GM12878 (cell line): ENCODE measurements at regions not wholly inside any gene's neighbourhood (a gene's known extent, or its start where the extent isn't known, plus 50 kb on each side); places are given as distances from the start of the nearest gene placed in this dataset.

Experiments used
- ATAC-seq: fragments of 200-7000 bp; cut with Tn5 transposase; 3 replicates; pipeline ENCODE4 v1.9.1; 2020; ENCODE audit warnings: mild to moderate bottlenecking, moderate library complexity
- BruUV-seq: library from RNA; stranded (reverse); fragments of 400-500 nt; replicated peaks from 2 replicates; lab custom pipeline; 2021; lab: Mats Ljungman, UMichigan
- CTCF ChIA-PET: fragments of 300-600 bp; sonication (Branson Sonifier 250); formaldehyde crosslinking; extraction: SDS; loops from one replicate; lab custom pipeline; 2021; ENCODE audit warnings: inconsistent platforms; lab: Yijun Ruan, JAX
- POLR2A ChIA-PET: fragments of 350-600 bp; formaldehyde crosslinking; extraction: SDS; loops from one replicate; lab custom pipeline; 2021; ENCODE audit warnings: inconsistent platforms; lab: Charles Lee
- RAD21 ChIA-PET: fragments of 300-600 bp; sonication (Branson Sonifier 250); formaldehyde crosslinking; loops from one replicate; lab custom pipeline; 2023; ENCODE audit warnings: antibody characterized with exemption; ENCODE audit not compliant: unreplicated experiment; lab: Charles Lee
- SMC1A ChIA-PET: fragments of 300-600 bp; sonication (Branson Sonifier 250); formaldehyde crosslinking; loops from one replicate; lab custom pipeline; 2023; ENCODE audit not compliant: unreplicated experiment, uncharacterized antibody; lab: Charles Lee
- DNase-seq: peaks from one replicate; pipeline ENCODE4 v3.0.0-alpha.2; 2011; ENCODE audit warnings: low read depth, low spot score
- FAIRE-seq: peaks from 3 replicates; lab custom pipeline; 2011; peaks lifted over from hg19 to GRCh38; lab: Jason Lieb, UNC
- H2AFZ ChIP-seq: 2 replicates; pipeline ENCODE4 v1.6.0; 2011; ENCODE audit warnings: low read depth, low read length, control low read depth; ENCODE audit not compliant: control insufficient read depth
- H3K27ac ChIP-seq: 2 replicates; pipeline ENCODE4 v1.5.1; 2011; ENCODE audit warnings: control low read depth; ENCODE audit not compliant: control insufficient read depth, insufficient read depth
- H3K27me3 ChIP-seq, 2 experiments: replicated peaks in 1 of 2; 2 replicates each; pipeline versions ENCODE4 v1.6.0 to v1.6.1; 2011; ENCODE audit warnings: low read length in 1 of 2; ENCODE audit not compliant: control insufficient read depth in 2 of 2, insufficient read depth in 2 of 2
- H3K36me3 ChIP-seq, 2 experiments: 2 replicates each; pipeline ENCODE4 v1.5.1; 2011; ENCODE audit warnings: low read length in 1 of 2; ENCODE audit not compliant: control insufficient read depth in 2 of 2, insufficient read depth in 2 of 2
- H3K4me1 ChIP-seq: 2 replicates; pipeline ENCODE4 v1.6.1; 2011; ENCODE audit warnings: mild to moderate bottlenecking, low read length, moderate library complexity, mixed read lengths; ENCODE audit not compliant: control insufficient read depth, insufficient read depth
- H3K4me2 ChIP-seq: 2 replicates; pipeline ENCODE4 v1.6.0; 2011; ENCODE audit warnings: control low read depth; ENCODE audit not compliant: control insufficient read depth, insufficient read depth
- H3K4me3 ChIP-seq: fragments of 200-600 bp; sonication (generic); 2 replicates; pipeline ENCODE4 v1.5.1; 2016
- H3K79me2 ChIP-seq: 2 replicates; pipeline ENCODE4 v1.6.0; 2011; ENCODE audit warnings: low read length; ENCODE audit not compliant: control insufficient read depth, insufficient read depth
- H3K9ac ChIP-seq: 2 replicates; pipeline ENCODE4 v1.8.0; 2011; ENCODE audit warnings: low read length, control low read depth, mixed read lengths; ENCODE audit not compliant: control insufficient read depth, insufficient read depth
- H3K9me3 ChIP-seq: replicated peaks from 3 replicates; pipeline ENCODE4 v1.5.1; 2011; ENCODE audit warnings: mild to moderate bottlenecking, low read length; ENCODE audit not compliant: control insufficient read depth, insufficient read depth
- H4K20me1 ChIP-seq: 2 replicates; pipeline ENCODE4 v1.6.0; 2011; ENCODE audit not compliant: control insufficient read depth, insufficient read depth
- ATF7 ChIP-seq: fragments of 450-650 bp; IDR thresholded peaks from 2 replicates; pipeline ENCODE4 v1.6.1; 2016; ENCODE audit warnings: low read depth, mild to moderate bottlenecking
- BRCA1 ChIP-seq: IDR thresholded peaks from 2 replicates; pipeline ENCODE4 v1.6.1; 2011; ENCODE audit warnings: low read depth, low read length, improper control_type of control experiment
- CBX3 ChIP-seq: fragments of 200-600 bp; sonication (generic); IDR thresholded peaks from 2 replicates; pipeline ENCODE4 v1.6.1; 2016; ENCODE audit warnings: low read depth, borderline replicate concordance
- CBX5 ChIP-seq: sonication (generic); IDR thresholded peaks from 2 replicates; pipeline ENCODE4 v1.6.1; 2016; ENCODE audit warnings: low read depth, moderate library complexity, mild to moderate bottlenecking, inconsistent platforms
- CREB1 ChIP-seq: IDR thresholded peaks from 2 replicates; pipeline ENCODE4 v1.6.1; 2012; ENCODE audit warnings: low read depth, mild to moderate bottlenecking, inconsistent platforms
- E4F1 ChIP-seq: fragments of 450-650 bp; IDR thresholded peaks from 2 replicates; pipeline ENCODE4 v1.6.1; 2018; ENCODE audit warnings: borderline replicate concordance, mild to moderate bottlenecking; ENCODE audit not compliant: partially characterized antibody
- ESRRA ChIP-seq: IDR thresholded peaks from 2 replicates; pipeline ENCODE4 v1.6.1; 2012; ENCODE audit warnings: mild to moderate bottlenecking, low read length, improper control_type of control experiment
- IKZF1 ChIP-seq: fragments of 450-650 bp; conservative IDR thresholded peaks from 2 replicates; pipeline ENCODE4 v1.6.1; 2017; ENCODE audit warnings: antibody characterized with exemption, mild to moderate bottlenecking
- PBX3 ChIP-seq: IDR thresholded peaks from 2 replicates; pipeline ENCODE4 v1.6.1; 2011; ENCODE audit warnings: mild to moderate bottlenecking, low read depth, low read length, moderate library complexity; ENCODE audit not compliant: insufficient replicate concordance
- POLR2AphosphoS2 ChIP-seq: IDR thresholded peaks from 2 replicates; pipeline ENCODE4 v1.6.1; 2011; ENCODE audit warnings: low read depth, mild to moderate bottlenecking, low read length, improper control_type of control experiment, moderate library complexity
- POLR2AphosphoS5 ChIP-seq: IDR thresholded peaks from 2 replicates; pipeline ENCODE4 v1.6.1; 2011; ENCODE audit warnings: mild to moderate bottlenecking, low read length, inconsistent platforms
- RCOR1 ChIP-seq: conservative IDR thresholded peaks from 2 replicates; pipeline ENCODE4 v1.6.1; 2012; ENCODE audit warnings: low read depth, low read length, improper control_type of control experiment
- RELA ChIP-seq: fragments of 450-650 bp; IDR thresholded peaks from 2 replicates; pipeline ENCODE4 v1.8.0; 2014; ENCODE audit warnings: borderline replicate concordance; ENCODE audit not compliant: partially characterized antibody
- RUNX3 ChIP-seq: IDR thresholded peaks from 2 replicates; pipeline ENCODE4 v1.6.1; 2012; ENCODE audit warnings: low read length, inconsistent platforms
- SPI1 ChIP-seq: IDR thresholded peaks from 2 replicates; pipeline ENCODE4 v1.6.1; 2011; ENCODE audit warnings: low read depth, mild to moderate bottlenecking, low read length, moderate library complexity, borderline replicate concordance; ENCODE audit not compliant: insufficient read depth
- SRF ChIP-seq, 2 experiments: IDR thresholded peaks; 2 replicates each; pipeline ENCODE4 v1.6.1; 2011; ENCODE audit warnings: low read depth in 2 of 2, low read length in 2 of 2, mild to moderate bottlenecking in 1 of 2, moderate library complexity in 1 of 2
- USF1 ChIP-seq: IDR thresholded peaks from 2 replicates; pipeline ENCODE4 v1.6.1; 2011; ENCODE audit warnings: borderline replicate concordance, low read depth, mild to moderate bottlenecking, moderate library complexity, mixed read lengths, low read length; ENCODE audit not compliant: insufficient read depth; ENCODE audit errors: extremely low read length
- YBX1 ChIP-seq: fragments of 450-650 bp; IDR thresholded peaks from 2 replicates; pipeline ENCODE4 v1.6.1; 2016; ENCODE audit warnings: antibody characterized with exemption
- ZBED1 ChIP-seq: IDR thresholded peaks from 2 replicates; pipeline ENCODE4 v1.6.1; 2016; ENCODE audit warnings: borderline replicate concordance
- ZNF207 ChIP-seq: fragments of 450-650 bp; IDR thresholded peaks from 2 replicates; pipeline ENCODE4 v1.6.1; 2014; ENCODE audit warnings: antibody characterized with exemption, mild to moderate bottlenecking, borderline replicate concordance
- WGBS: methylation state at CpG from one replicate; pipeline ENCODE4 v1.1.6; 2016; ENCODE audit warnings: low lambda C conversion rate; ENCODE audit not compliant: insufficient replicate concordance, insufficient coverage; ENCODE audit errors: missing lambda C conversion rate; 5-methylcytosine and 5-hydroxymethylcytosine counted together
- in situ Hi-C: fragments of 300-500 bp; cut with MboI; formaldehyde crosslinking; loops from 9 replicates; pipeline ENCODE4 v1.14.3; 2018; ENCODE audit warnings: mixed read lengths
- intact Hi-C: fragments of 100-400 bp; cut with micrococcal nuclease; formaldehyde crosslinking; loops from one replicate; pipeline ENCODE4 v1.14.2; 2022; ENCODE audit not compliant: unreplicated experiment

GRCh38 chr6:40753048-40753447 lies 165.9 kb upstream of the LRFN2 start (continued):
- no peak for TF ChIP-seq POLR2AphosphoS2
- TF ChIP-seq RELA: no peak
- TF ChIP-seq PBX3: no peak
- no peak for TF ChIP-seq YBX1
- no peak for TF ChIP-seq RCOR1

GRCh38 chr6:40744835-40745234 lies 157.7 kb upstream of the LRFN2 start:
- Histone ChIP-seq H3K9ac (no peak overlapping the region), H3K36me3 (no peaks in the 10 kb centered on the region), H3K79me2 (no peaks in the 10 kb centered on the region), H3K27ac (no peak overlapping the region), H2AFZ (no peak overlapping the region), H4K20me1 (no peaks in the 10 kb centered on the region), H3K9me3 (no peaks in the 10 kb centered on the region), H3K4me2 (no peak overlapping the region), H3K27me3 (peaks cover 0 to 3% of the 10 kb centered on the region in 2 experiments; a peak in 3 of 4 replicates), H3K4me3 (no peak overlapping the region), H3K4me1 (no peaks in the 10 kb centered on the region)
- in situ Hi-C loops (no loop called here), intact Hi-C loops (no loop called here)
- WGBS: 0% methylated on average over 4 of the region's 4 CpGs
- TF ChIP-seq RUNX3 (no peak), BRCA1 (no peak), USF1 (no peak), E4F1 (no peak), SRF (IDR thresholded peaks at IDR 0.05; ENCODE audit: low read depth in 2 of 2, low read length in 2 of 2) (no peak), CBX5 (no peak), CBX3 (no peak), IKZF1 (no peak), ESRRA (no peak), ZBED1 (no peak), SPI1 (no peak), ATF7 (no peak), ZNF207 (no peak), POLR2AphosphoS5 (no peak), CREB1 (no peak)
- no peak for DNase-seq
- ATAC-seq: no peak
- no TSS peak for BruUV-seq
- ChIA-PET RAD21 (no interaction called here), POLR2A (no interaction called here), CTCF (interaction anchor here (0.6 kb wide), 1 partner anchor 41 kb away, joined by 3 read pairs; no protein-coding TSS in a partner anchor), SMC1A (no interaction called here)
- FAIRE-seq: no peak
